Kidney (tissue), 13 donors: ENCODE measurements at regions not wholly inside any gene's neighbourhood (a gene's known extent, or its start where the extent isn't known, plus 50 kb on each side); places are given as distances from the start of the nearest gene placed in this dataset.

Experiments
- DNase-seq, 5 donors: peaks; one replicate each; pipeline ENCODE4 v3.0.0-alpha.2; 2013 to 2020
- FAIRE-seq: peaks from 2 replicates; lab custom pipeline; 2012; peaks lifted over from hg19 to GRCh38; lab: Jason Lieb, UNC
- H3K27ac ChIP-seq, 2 donors: one replicate each; pipeline ENCODE4 v1.7.0; 2013; ENCODE audit warnings: low read depth in 2 of 2, low read length in 2 of 2, inconsistent platforms in 1 of 2
- H3K27me3 ChIP-seq: one replicate; pipeline ENCODE4 v1.7.1; 2013; ENCODE audit warnings: low read length, inconsistent platforms; ENCODE audit not compliant: control insufficient read depth, insufficient read depth
- H3K36me3 ChIP-seq, 3 donors: one replicate each; pipeline versions ENCODE4 v1.7.0 to v1.7.1; 2013; ENCODE audit warnings: low read length in 3 of 3, control low read depth in 1 of 3, inconsistent platforms in 1 of 3; ENCODE audit not compliant: insufficient read depth in 3 of 3, control insufficient read depth in 2 of 3
- H3K4me1 ChIP-seq, 3 donors: one replicate each; pipeline versions ENCODE4 v1.7.0 to v1.7.1; 2013; ENCODE audit warnings: low read length in 3 of 3, inconsistent platforms in 1 of 3, low read depth in 1 of 3; ENCODE audit not compliant: control insufficient read depth in 2 of 3, insufficient read depth in 2 of 3
- H3K4me3 ChIP-seq, 3 donors: one replicate each; pipeline versions ENCODE4 v1.7.0 to v1.8.1; 2013; ENCODE audit warnings: low read length in 3 of 3, control low read depth in 1 of 3, inconsistent platforms in 1 of 3
- H3K9ac ChIP-seq, 3 donors: one replicate each; pipeline versions ENCODE4 v1.7.0 to v1.7.1; 2013; ENCODE audit warnings: low read length in 3 of 3, control low read depth in 1 of 3, inconsistent platforms in 1 of 3
- H3K9me3 ChIP-seq, 3 donors: one replicate each; pipeline versions ENCODE4 v1.7.0 to v1.7.1; 2013; ENCODE audit warnings: low read length in 3 of 3, control low read depth in 1 of 3, inconsistent platforms in 1 of 3; ENCODE audit not compliant: control insufficient read depth in 2 of 3, insufficient read depth in 1 of 3
- CTCF ChIP-seq: IDR thresholded peaks from 3 replicates; pipeline ENCODE4 v1.5.1; 2012; ENCODE audit warnings: mild to moderate bottlenecking, moderate library complexity, borderline replicate concordance; ENCODE audit not compliant: insufficient read depth; ENCODE audit errors: extremely low read depth
- intact Hi-C: fragments of 100-400 bp; cut with DNase I; formaldehyde crosslinking; loops from one replicate; pipeline ENCODE4 v1.11.1; 2022
- donor health status: control.
- donor health status: control.
- donor health status: control.
- donor health status: control.
- donor health status: control.
- donor health status: DM: yes; HTN: yes; CAD: no.
- donor health status: Normal renal cell carcinoma (clear cell type).

DNA sequence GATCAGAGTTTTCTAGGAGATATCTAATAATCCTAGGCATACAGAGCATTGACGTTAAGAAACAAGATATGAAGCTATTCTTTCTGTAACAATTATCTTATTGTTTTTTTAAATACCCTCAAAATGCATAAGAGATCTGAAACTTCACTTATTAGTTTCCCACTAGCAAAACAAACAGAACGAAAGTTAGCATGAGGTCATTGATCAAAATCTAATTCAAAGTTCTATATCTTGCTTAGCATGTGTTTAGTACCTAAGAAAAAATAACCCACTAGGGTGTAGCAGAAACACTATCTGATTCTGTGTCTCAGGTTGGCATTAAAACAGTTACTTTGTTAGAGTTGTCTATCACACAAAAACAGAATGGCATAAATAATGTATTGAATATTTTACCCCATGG lies 1288.4 kb downstream of the EPHA7 start:
- Histone ChIP-seq H3K27me3 (no peaks in the 10 kb centered on the region), H3K9me3 (no peaks in the 10 kb centered on the region), H3K36me3 (no peaks in the 10 kb centered on the region), H3K4me1 (no peaks in the 10 kb centered on the region), H3K4me3 (no peak overlapping the region), H3K27ac (no peak overlapping the region), H3K9ac (no peak overlapping the region)
- TF ChIP-seq CTCF: no peak
- DNase-seq (no peak), FAIRE-seq (no peak)
- intact Hi-C loops: no loop called here

DNA sequence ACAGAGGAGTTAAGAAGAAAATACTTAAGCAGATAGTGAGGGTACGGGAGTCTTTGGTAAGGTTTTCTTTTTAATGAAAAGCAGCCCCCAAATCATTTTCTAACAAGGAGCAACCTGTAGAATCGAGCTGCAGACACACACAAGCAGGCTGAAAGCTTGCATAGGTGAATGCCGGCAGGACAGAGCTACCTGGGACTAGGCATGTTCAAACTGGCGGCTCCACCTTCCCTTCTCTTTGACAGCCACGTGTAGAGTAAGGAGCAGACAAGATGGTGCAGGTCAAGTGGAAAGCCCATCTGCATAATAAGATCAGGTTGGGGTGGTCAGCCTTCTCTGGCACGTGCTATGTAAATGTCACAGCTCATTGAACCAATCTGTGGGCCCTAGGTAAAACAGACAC lies 1292.4 kb downstream of the EPHA7 start:
- Histone ChIP-seq H3K4me3 (no peak overlapping the region), H3K9me3 (no peaks in the 10 kb centered on the region), H3K27ac (no peak overlapping the region), H3K4me1 (no peaks in the 10 kb centered on the region), H3K9ac (no peak overlapping the region), H3K36me3 (no peaks in the 10 kb centered on the region), H3K27me3 (no peaks in the 10 kb centered on the region)
- TF ChIP-seq CTCF: no peak
- intact Hi-C loops: no loop called here
- FAIRE-seq: no peak
- peak in 1 of 5 donors; percentile 19 for DNase-seq

DNA sequence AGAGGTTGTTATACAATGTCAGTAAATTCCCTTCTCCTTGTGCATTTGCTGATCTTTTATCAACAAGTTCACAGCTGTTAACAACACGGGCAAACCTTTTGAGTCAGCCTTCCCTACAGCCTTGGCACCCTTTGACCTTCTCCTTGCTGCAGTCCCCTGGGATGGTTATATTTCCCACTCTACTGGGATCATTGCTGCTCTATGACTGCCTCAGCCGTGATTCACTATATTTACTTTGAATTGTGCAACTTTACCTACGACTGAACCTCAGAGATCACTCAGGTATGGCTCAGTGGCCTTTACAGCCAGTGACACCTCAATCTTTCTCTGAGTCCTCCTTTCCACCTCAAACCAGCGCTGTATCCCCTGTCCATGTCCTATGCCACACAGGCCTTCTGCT lies 1293.3 kb downstream of the EPHA7 start:
- no peaks in the 10 kb centered on the region for H3K9me3 ChIP-seq
- H3K9ac ChIP-seq: no peak overlapping the region
- no peak overlapping the region for H3K4me3 ChIP-seq
- H3K27me3 ChIP-seq: no peaks in the 10 kb centered on the region
- no peak overlapping the region for H3K27ac ChIP-seq
- FAIRE-seq: no peak
- intact Hi-C loops: no loop called here
- H3K4me1 ChIP-seq: no peaks in the 10 kb centered on the region
- no peaks in the 10 kb centered on the region for H3K36me3 ChIP-seq
- no peak for DNase-seq
- no peak for TF ChIP-seq CTCF

GRCh38 chr6:92125681-92126080 lies 1293.7 kb downstream of the EPHA7 start:
- Histone ChIP-seq H3K4me3 (no peak overlapping the region), H3K9me3 (no peaks in the 10 kb centered on the region), H3K9ac (no peak overlapping the region), H3K4me1 (no peaks in the 10 kb centered on the region), H3K36me3 (no peaks in the 10 kb centered on the region), H3K27me3 (no peaks in the 10 kb centered on the region), H3K27ac (no peak overlapping the region)
- intact Hi-C loops: no loop called here
- TF ChIP-seq CTCF: no peak
- FAIRE-seq (no peak), DNase-seq (no peak)
